A549 (cell line): ENCODE measurements at regions not wholly inside any gene's neighbourhood (a gene's known extent, or its start where the extent isn't known, plus 50 kb on each side); places are given as distances from the start of the nearest gene placed in this dataset.

Source experiments
- ATAC-seq, 2 experiments: fragments of 200-7000 bp in 1 of 2; fragments of >200 bp in 1 of 2; cut with Nextera tagmentation in 1 of 2; cut with Tn5 transposase in 1 of 2; 3 replicates each; pipeline versions ENCODE4 v1.8.0 to v1.9.1; 2018 to 2020; ENCODE audit warnings: mild to moderate bottlenecking in 1 of 2, moderate library complexity in 1 of 2
- CTCF ChIA-PET: fragments of 300-600 bp; sonication (Branson Sonifier 250); formaldehyde crosslinking; extraction: SDS; loops from one replicate; lab custom pipeline; 2021; ENCODE audit warnings: antibody characterized with exemption, inconsistent platforms; lab: Yijun Ruan, JAX
- POLR2A ChIA-PET: fragments of 350-600 bp; formaldehyde crosslinking; extraction: SDS; loops from one replicate; lab custom pipeline; 2021; ENCODE audit warnings: antibody characterized with exemption, inconsistent platforms; lab: Yijun Ruan, JAX
- DNase-seq, 2 experiments: peaks; one replicate each; pipeline versions ENCODE4 v3.0.0 to v3.0.0-alpha.2; 2011 to 2016; ENCODE audit warnings: low read depth in 1 of 2, low spot score in 1 of 2
- FAIRE-seq: peaks from 2 replicates; lab custom pipeline; 2011; peaks lifted over from hg19 to GRCh38; lab: Jason Lieb, UNC
- H3K27ac ChIP-seq, 2 experiments: fragments of >200 bp; sonication (Bioruptor Twin); formaldehyde crosslinking; 3 replicates each; pipeline ENCODE4 v1.5.1; 2016 to 2017
- H3K4me1 ChIP-seq: fragments of >200 bp; sonication (Bioruptor Twin); formaldehyde crosslinking; 3 replicates; pipeline ENCODE4 v1.6.1; 2016
- H3K4me2 ChIP-seq: fragments of >200 bp; sonication (Bioruptor Twin); formaldehyde crosslinking; 3 replicates; pipeline ENCODE4 v1.6.1; 2016
- H3K4me3 ChIP-seq: fragments of >200 bp; sonication (Bioruptor Twin); formaldehyde crosslinking; 3 replicates; pipeline ENCODE4 v1.5.1; 2016
- H3K9me3 ChIP-seq: fragments of >200 bp; sonication (Bioruptor Twin); formaldehyde crosslinking; 3 replicates; pipeline ENCODE4 v1.6.1; 2016
- BHLHE40 ChIP-seq: IDR thresholded peaks from 2 replicates; pipeline ENCODE4 v1.6.1; 2012; ENCODE audit warnings: low read depth, low read length, inconsistent platforms
- CBX2 ChIP-seq: fragments of 200-600 bp; sonication (generic); IDR thresholded peaks from 2 replicates; pipeline ENCODE4 v1.6.1; 2016; ENCODE audit warnings: low read depth, mild to moderate bottlenecking, borderline replicate concordance
- CEBPB ChIP-seq, 2 experiments: fragments of >200 bp in 1 of 2; sonication (Bioruptor Twin) in 1 of 2; formaldehyde crosslinking in 1 of 2; IDR thresholded peaks; 2 replicates each; pipeline ENCODE4 v1.6.1; 2012 to 2016
- CHD4 ChIP-seq: fragments of 200-600 bp; sonication (generic); IDR thresholded peaks from 2 replicates; pipeline ENCODE4 v1.6.1; 2016; ENCODE audit warnings: antibody characterized with exemption, mild to moderate bottlenecking, borderline replicate concordance
- EHF ChIP-seq: fragments of 250-450 bp; sonication (Bioruptor Pico); IDR thresholded peaks from 2 replicates; pipeline ENCODE4 v1.5.0; 2020; ENCODE audit warnings: mild to moderate bottlenecking
- FOXS1 ChIP-seq: fragments of 250-450 bp; sonication (Bioruptor Pico); IDR thresholded peaks from 2 replicates; pipeline ENCODE4 v1.5.0; 2020; ENCODE audit warnings: mild to moderate bottlenecking, moderate library complexity
- GATA3 ChIP-seq: IDR thresholded peaks from 2 replicates; pipeline ENCODE4 v1.6.1; 2012; ENCODE audit warnings: borderline replicate concordance
- HDAC2 ChIP-seq: fragments of 200-600 bp; sonication (generic); IDR thresholded peaks from 2 replicates; pipeline ENCODE4 v1.6.1; 2016
- HOXA7 ChIP-seq: fragments of 250-450 bp; sonication (Bioruptor Pico); IDR thresholded peaks from 2 replicates; pipeline ENCODE4 v1.5.0; 2020; ENCODE audit warnings: mild to moderate bottlenecking, moderate library complexity
- HOXB13 ChIP-seq: fragments of 250-450 bp; sonication (Bioruptor Pico); IDR thresholded peaks from 2 replicates; pipeline ENCODE4 v1.5.0; 2020; ENCODE audit warnings: low read depth, mild to moderate bottlenecking, moderate library complexity
- HOXB5 ChIP-seq: fragments of 250-450 bp; sonication (Bioruptor Pico); IDR thresholded peaks from 2 replicates; pipeline ENCODE4 v1.5.0; 2020; ENCODE audit warnings: mild to moderate bottlenecking, moderate library complexity
- JUNB ChIP-seq: fragments of >200 bp; sonication (Bioruptor Twin); formaldehyde crosslinking; IDR thresholded peaks from 2 replicates; pipeline ENCODE4 v1.6.1; 2016
- KDM1A ChIP-seq: fragments of 200-600 bp; sonication (generic); IDR thresholded peaks from 2 replicates; pipeline ENCODE4 v1.6.1; 2016; ENCODE audit warnings: low read depth, mild to moderate bottlenecking
- KDM5A ChIP-seq: fragments of 200-600 bp; sonication (generic); IDR thresholded peaks from 2 replicates; pipeline ENCODE4 v1.6.1; 2016; ENCODE audit warnings: antibody characterized with exemption, mild to moderate bottlenecking
- MAZ ChIP-seq: fragments of 150-350 bp; IDR thresholded peaks from 2 replicates; pipeline ENCODE4 v1.6.1; 2014; ENCODE audit warnings: antibody characterized with exemption, low read depth, low read length, borderline replicate concordance
- MYC ChIP-seq: IDR thresholded peaks from 2 replicates; pipeline ENCODE4 v1.6.1; 2012; ENCODE audit warnings: mild to moderate bottlenecking, inconsistent platforms, low read length, improper control_type of control experiment, borderline replicate concordance
- NPAS2 ChIP-seq: fragments of 250-450 bp; sonication (Bioruptor Pico); IDR thresholded peaks from 2 replicates; pipeline ENCODE4 v1.8.0; 2022; ENCODE audit warnings: mild to moderate bottlenecking, moderate library complexity, borderline replicate concordance
- NR3C1 ChIP-seq: fragments of >200 bp; sonication (Bioruptor Twin); formaldehyde crosslinking; IDR thresholded peaks from 3 replicates; pipeline ENCODE4 v1.6.1; 2017
- PHF8 ChIP-seq: fragments of 200-600 bp; sonication (generic); IDR thresholded peaks from 2 replicates; pipeline ENCODE4 v1.6.1; 2016; ENCODE audit warnings: low read depth, mild to moderate bottlenecking, antibody characterized with exemption, moderate library complexity, borderline replicate concordance
- POLR2A ChIP-seq: IDR thresholded peaks from 2 replicates; pipeline ENCODE4 v1.6.1; 2012; ENCODE audit warnings: mild to moderate bottlenecking, low read length
- TFCP2L1 ChIP-seq: fragments of 250-450 bp; sonication (Bioruptor Pico); IDR thresholded peaks from 2 replicates; pipeline ENCODE4 v1.5.0; 2021; ENCODE audit warnings: mild to moderate bottlenecking
- ZC3H11A ChIP-seq: fragments of 450-650 bp; IDR thresholded peaks from 2 replicates; pipeline ENCODE4 v1.6.1; 2014; ENCODE audit warnings: antibody characterized with exemption, mild to moderate bottlenecking
- ZFP36 ChIP-seq: fragments of 450-650 bp; IDR thresholded peaks from 2 replicates; pipeline ENCODE4 v1.6.1; 2014; ENCODE audit warnings: borderline replicate concordance; ENCODE audit not compliant: partially characterized antibody
- ZNF302 ChIP-seq: fragments of 250-450 bp; sonication (Bioruptor Pico); IDR thresholded peaks from 2 replicates; pipeline ENCODE4 v1.9.0; 2021; ENCODE audit warnings: inconsistent platforms, mild to moderate bottlenecking, moderate library complexity
- ZSCAN20 ChIP-seq: fragments of 250-450 bp; sonication (Bioruptor Pico); IDR thresholded peaks from 2 replicates; pipeline ENCODE4 v1.8.0; 2022; ENCODE audit warnings: mild to moderate bottlenecking, moderate library complexity
- WGBS: methylation state at CpG from one replicate; pipeline ENCODE4 v1.1.6; 2017; ENCODE audit errors: missing lambda C conversion rate; 5-methylcytosine and 5-hydroxymethylcytosine counted together
- TF ChIP-seq, protein P1 (sequence below): IDR thresholded peaks from 2 replicates; pipeline ENCODE4 v1.6.1; 2012
- TF ChIP-seq, protein P2 (sequence below): fragments of 250-450 bp; sonication (Bioruptor Pico); IDR thresholded peaks from 2 replicates; pipeline ENCODE4 v1.5.0; 2021; ENCODE audit warnings: mild to moderate bottlenecking, moderate library complexity, borderline replicate concordance
- TF ChIP-seq, protein P3 (sequence below): fragments of 200-600 bp; sonication (generic); IDR thresholded peaks from 2 replicates; pipeline ENCODE4 v1.6.1; 2016; ENCODE audit warnings: antibody characterized with exemption, mild to moderate bottlenecking, moderate library complexity
- TF ChIP-seq, protein P4 (sequence below): fragments of 250-450 bp; sonication (Bioruptor Pico); IDR thresholded peaks from 2 replicates; pipeline ENCODE4 v1.5.0; 2020; ENCODE audit warnings: low read depth, mild to moderate bottlenecking, moderate library complexity

DNA sequence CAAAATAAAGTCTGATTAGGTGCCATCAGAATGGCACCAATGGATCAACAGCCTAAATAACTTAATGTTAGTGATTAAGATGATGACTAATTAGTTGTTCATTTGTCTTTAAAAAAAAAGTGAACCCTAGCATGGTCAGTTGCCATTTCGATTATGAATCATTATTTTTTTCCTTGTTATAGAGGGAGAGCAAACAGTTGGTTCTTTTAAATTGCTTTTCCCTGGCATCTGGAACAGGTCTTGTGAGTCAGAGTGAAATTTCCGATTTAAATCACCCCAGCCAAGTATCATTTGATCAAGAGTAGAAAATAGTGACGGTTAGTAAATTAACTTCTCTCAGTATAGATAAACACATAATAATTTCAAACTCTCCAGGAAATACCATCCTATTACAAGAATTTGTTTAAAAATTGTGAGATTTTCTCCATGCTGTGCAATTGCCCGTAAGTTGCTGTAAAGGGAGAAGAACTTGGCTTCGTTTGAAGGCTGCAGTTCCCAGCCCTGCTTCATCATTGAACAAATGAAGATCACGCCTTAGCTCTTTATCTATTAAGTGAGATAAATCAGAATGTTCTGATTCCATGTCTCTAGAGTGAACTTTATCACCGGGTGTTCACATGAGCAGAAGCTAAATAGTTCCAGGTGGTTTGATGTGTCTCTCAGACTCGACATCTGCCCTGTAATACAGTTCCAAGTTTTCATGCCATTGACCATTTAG is 741.3 kb downstream of the DOK5 start (continued):
- TF ChIP-seq CBX2 (no peak), NPAS2 (CRISPR knock-in tag) (no peak), POLR2A (no peak), TFCP2L1 (CRISPR knock-in tag) (no peak), GATA3 (no peak)
- TF ChIP-seq, protein P1, sequence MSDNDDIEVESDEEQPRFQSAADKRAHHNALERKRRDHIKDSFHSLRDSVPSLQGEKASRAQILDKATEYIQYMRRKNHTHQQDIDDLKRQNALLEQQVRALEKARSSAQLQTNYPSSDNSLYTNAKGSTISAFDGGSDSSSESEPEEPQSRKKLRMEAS = no peak
- TF ChIP-seq, all 56 proteins: peak for 0

DNA sequence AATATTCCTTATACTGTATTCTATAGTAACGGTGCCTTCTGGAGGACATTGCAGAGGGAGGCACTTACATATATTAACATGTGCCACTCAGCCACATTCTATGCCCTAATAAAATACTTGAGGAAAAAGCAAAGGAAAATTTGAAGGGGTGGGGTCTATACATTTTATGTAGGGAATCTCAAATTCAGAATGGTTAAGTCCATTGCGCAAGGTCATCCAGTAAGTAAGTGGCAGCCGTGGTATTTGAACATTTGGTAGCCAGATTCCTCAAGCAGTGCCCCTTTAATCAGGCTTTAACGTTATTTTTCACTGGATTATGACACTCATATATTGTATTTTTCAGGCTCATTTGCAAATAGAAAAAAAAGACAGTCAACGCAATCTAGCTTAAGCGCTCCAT is 738.3 kb downstream of the DOK5 start:
- Histone ChIP-seq H3K27ac (no peak overlapping the region), H3K4me3 (no peak overlapping the region), H3K4me1 (no peaks in the 10 kb centered on the region), H3K4me2 (no peak overlapping the region), H3K9me3 (no peaks in the 10 kb centered on the region; the same call in 2 of the 3 replicates)
- 47% methylated on average over 6 of the region's 6 CpGs for WGBS
- ChIA-PET POLR2A (no interaction called here), CTCF (no interaction called here)
- FAIRE-seq (no peak), ATAC-seq (no peak), DNase-seq (no peak)
- no peak for TF ChIP-seq CBX2
- TF ChIP-seq, protein P2, sequence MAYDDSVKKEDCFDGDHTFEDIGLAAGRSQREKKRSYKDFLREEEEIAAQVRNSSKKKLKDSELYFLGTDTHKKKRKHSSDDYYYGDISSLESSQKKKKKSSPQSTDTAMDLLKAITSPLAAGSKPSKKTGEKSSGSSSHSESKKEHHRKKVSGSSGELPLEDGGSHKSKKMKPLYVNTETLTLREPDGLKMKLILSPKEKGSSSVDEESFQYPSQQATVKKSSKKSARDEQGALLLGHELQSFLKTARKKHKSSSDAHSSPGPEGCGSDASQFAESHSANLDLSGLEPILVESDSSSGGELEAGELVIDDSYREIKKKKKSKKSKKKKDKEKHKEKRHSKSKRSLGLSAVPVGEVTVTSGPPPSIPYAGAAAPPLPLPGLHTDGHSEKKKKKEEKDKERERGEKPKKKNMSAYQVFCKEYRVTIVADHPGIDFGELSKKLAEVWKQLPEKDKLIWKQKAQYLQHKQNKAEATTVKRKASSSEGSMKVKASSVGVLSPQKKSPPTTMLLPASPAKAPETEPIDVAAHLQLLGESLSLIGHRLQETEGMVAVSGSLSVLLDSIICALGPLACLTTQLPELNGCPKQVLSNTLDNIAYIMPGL (CRISPR knock-in tag) = no peak
- no peak for TF ChIP-seq HDAC2
- TF ChIP-seq GATA3 = no peak
- no peak for TF ChIP-seq JUNB
- TF ChIP-seq NR3C1 = no peak

DNA sequence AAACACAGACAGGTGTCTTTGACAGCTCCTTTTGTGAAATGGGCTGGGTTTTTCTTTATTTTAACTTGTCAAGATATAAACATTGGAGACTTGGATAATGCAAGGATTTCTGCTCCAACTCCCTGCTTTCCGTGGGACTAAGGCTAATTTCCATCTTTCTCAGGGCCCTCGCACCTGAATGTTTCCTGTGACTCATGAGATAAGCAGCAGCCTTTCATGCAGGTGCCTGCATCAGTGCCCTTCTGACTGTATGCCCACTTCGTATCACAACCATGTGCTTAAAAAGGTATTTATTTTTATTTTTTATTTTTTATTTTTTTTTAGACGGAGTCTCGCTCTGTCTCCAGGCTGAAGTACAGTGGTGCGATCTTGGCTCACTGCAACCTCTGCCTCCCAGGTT is 736.1 kb downstream of the DOK5 start:
- FAIRE-seq = no peak
- H3K9me3 ChIP-seq = no peaks in the 10 kb centered on the region; the same call in 2 of the 3 replicates
- H3K4me3 ChIP-seq = no peak overlapping the region
- POLR2A ChIA-PET = no interaction called here
- no peak for TF ChIP-seq KDM1A
- TF ChIP-seq, protein P3, sequence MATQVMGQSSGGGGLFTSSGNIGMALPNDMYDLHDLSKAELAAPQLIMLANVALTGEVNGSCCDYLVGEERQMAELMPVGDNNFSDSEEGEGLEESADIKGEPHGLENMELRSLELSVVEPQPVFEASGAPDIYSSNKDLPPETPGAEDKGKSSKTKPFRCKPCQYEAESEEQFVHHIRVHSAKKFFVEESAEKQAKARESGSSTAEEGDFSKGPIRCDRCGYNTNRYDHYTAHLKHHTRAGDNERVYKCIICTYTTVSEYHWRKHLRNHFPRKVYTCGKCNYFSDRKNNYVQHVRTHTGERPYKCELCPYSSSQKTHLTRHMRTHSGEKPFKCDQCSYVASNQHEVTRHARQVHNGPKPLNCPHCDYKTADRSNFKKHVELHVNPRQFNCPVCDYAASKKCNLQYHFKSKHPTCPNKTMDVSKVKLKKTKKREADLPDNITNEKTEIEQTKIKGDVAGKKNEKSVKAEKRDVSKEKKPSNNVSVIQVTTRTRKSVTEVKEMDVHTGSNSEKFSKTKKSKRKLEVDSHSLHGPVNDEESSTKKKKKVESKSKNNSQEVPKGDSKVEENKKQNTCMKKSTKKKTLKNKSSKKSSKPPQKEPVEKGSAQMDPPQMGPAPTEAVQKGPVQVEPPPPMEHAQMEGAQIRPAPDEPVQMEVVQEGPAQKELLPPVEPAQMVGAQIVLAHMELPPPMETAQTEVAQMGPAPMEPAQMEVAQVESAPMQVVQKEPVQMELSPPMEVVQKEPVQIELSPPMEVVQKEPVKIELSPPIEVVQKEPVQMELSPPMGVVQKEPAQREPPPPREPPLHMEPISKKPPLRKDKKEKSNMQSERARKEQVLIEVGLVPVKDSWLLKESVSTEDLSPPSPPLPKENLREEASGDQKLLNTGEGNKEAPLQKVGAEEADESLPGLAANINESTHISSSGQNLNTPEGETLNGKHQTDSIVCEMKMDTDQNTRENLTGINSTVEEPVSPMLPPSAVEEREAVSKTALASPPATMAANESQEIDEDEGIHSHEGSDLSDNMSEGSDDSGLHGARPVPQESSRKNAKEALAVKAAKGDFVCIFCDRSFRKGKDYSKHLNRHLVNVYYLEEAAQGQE = no peak
- no peak for TF ChIP-seq HOXA7 (CRISPR knock-in tag)
- no peak for TF ChIP-seq FOXS1
- TF ChIP-seq MYC = no peak
- no peak for TF ChIP-seq HOXB5 (CRISPR knock-in tag)
- TF ChIP-seq EHF = no peak
- TF ChIP-seq ZFP36 = no peak
- no peak for TF ChIP-seq MAZ
- TF ChIP-seq ZC3H11A = no peak
- TF ChIP-seq BHLHE40 = no peak
- TF ChIP-seq CEBPB (IDR thresholded peaks at IDR 0.05) = no peak
- no peak for TF ChIP-seq PHF8
- TF ChIP-seq HOXB13 = no peak
- TF ChIP-seq POLR2A = no peak
- TF ChIP-seq ZNF302 = no peak
- no peak for TF ChIP-seq ZSCAN20 (CRISPR knock-in tag)
- no peak for TF ChIP-seq CHD4
- TF ChIP-seq, protein P4, sequence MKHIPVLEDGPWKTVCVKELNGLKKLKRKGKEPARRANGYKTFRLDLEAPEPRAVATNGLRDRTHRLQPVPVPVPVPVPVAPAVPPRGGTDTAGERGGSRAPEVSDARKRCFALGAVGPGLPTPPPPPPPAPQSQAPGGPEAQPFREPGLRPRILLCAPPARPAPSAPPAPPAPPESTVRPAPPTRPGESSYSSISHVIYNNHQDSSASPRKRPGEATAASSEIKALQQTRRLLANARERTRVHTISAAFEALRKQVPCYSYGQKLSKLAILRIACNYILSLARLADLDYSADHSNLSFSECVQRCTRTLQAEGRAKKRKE (CRISPR knock-in tag) = no peak
- TF ChIP-seq KDM5A = no peak
- TF ChIP-seq, all 56 proteins: peak for 0
- CTCF ChIA-PET = no interaction called here
- H3K4me2 ChIP-seq = no peak overlapping the region
- DNase-seq (no peak), ATAC-seq (no peak)
- no peak overlapping the region for H3K27ac ChIP-seq
- no peaks in the 10 kb centered on the region for H3K4me1 ChIP-seq
- 22% methylated on average over 6 of the region's 6 CpGs for WGBS
